G401 (cell line): ENCODE measurements at regions not wholly inside any gene's neighbourhood (a gene's known extent, or its start where the extent isn't known, plus 50 kb on each side); places are given as distances from the start of the nearest gene placed in this dataset.
"Not testable (repeated sequence)": the region's sequence is repeated elsewhere in the genome, so short reads cannot be mapped to it uniquely, and the experiment has no call there.

Experiments
- DNase-seq: peaks from one replicate; pipeline ENCODE4 v3.0.0-alpha.2; 2015; ENCODE audit warnings: low spot score
- in situ Hi-C: cut with HindIII; loops from 2 replicates; pipeline ENCODE4 v1.10.0; 2016; ENCODE audit warnings: low sequenced_read_pairs, mixed read lengths

DNA sequence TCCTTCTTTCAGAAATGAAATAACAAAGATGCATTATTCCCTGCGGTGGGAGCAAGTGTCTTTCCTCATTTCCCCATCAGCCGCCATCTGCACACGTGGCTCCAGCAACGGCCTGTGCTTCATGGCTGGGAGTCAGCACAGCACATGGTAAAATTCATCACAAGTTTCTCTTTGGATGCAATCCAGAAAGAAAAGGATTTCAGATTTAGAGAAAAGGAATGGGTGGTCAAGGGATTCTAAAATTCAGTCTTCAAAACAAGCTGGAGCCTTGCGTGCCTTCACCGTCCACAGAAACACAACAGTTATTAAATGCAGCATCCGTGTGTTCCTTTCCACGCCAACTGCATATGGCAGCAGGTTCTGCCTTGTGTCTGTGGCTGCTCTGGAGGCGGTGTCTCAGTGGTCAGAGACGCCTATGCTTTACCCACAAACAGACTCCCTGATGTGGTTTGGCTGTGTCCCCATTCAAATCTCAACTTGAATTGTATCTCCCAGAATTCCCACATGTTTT is 107.6 kb downstream of the THBS2 start:
- DNase-seq: no peak
- in situ Hi-C loops: no loop called here

- in situ Hi-C loops: no loop called here
- no peak for DNase-seq
Measured at GRCh38 chr6:169145496-169145895, 108.2 kb downstream of the THBS2 start.

GRCh38 chr6:169144356-169144755 is 109.3 kb downstream of the THBS2 start:
- in situ Hi-C loops: no loop called here
- DNase-seq: no peak

DNA sequence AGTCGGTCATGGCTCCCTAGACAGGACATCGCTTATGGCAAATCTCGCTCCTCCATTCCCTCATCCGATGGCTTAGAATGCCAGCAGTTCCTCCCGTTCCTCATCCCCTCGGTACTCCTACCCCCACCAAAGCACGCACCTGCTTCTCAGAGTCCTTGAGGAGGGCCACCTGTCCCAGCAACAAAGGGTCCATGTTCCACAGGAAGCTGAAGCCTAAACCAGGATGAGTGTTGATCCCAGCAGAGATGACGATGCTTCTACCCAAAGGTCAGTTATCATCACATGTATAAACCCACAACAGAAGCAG is 111.2 kb downstream of the THBS2 start:
- in situ Hi-C loops: no loop called here
- no peak for DNase-seq

DNA sequence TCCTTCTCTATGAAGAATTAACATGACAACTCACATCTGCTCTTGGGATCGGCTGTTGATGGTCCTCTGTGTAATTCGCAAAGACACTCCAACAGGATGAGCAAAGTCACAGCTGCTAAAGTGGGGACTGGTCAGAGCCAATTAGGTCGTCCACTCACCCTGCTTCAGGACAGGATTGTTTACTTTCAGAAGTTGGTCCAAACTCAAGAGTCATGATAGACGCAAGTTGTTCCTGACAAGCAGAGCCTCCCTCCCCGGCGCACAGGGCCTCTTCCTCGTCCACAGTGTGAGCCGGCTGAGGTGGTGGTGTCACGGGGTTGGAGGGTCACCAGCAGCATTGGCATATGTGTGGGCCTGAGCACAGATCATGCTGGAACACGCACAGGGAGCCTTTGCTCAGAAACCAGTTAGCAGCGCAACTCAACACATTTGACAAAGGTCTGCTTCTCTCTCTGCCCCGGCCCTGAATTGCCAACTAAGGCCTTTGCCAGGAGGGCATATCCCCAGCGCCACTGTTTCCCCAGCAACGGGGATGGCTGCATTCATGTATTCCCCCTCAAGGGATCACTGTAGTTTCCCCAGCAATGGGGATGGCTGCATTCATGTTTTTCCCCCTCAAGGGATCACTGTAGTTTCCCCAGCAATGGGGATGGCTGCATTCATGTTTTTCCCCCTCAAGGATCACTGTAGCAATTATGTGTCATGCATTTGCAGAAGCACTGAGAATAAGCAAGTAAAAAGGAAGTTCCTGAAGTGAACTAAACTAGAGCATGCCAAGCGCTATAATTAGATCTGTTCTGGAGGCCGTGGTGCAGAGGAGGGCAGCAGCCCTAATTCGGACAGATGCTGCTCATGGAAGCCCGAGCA is 111.7 kb downstream of the THBS2 start:
- DNase-seq: no peak
- in situ Hi-C loops: no loop called here

DNA sequence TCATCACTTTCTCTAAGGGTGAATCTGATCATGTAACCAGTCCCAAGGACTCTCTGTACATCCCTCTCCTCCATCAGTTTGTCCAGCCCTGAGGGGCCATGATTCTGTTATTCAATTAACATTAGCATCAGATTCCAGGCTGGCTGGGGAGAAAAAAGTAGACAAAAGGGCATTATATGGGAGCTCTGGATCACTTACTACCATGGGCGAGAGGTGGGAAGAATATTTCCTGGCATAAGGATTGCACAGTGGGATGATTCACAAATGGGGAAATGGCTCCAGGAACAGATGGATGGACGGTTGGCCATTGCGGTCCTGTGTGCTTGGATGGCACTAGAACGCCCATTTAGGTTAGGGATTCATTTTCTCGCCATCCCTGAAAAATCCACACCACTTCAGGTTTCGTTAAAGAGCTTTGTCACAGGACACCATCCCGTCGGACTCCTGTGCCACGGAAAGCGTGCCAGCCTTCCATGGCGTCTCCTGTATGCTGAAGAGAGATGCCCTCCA is 112.6 kb downstream of the THBS2 start:
- in situ Hi-C loops: no loop called here

DNA sequence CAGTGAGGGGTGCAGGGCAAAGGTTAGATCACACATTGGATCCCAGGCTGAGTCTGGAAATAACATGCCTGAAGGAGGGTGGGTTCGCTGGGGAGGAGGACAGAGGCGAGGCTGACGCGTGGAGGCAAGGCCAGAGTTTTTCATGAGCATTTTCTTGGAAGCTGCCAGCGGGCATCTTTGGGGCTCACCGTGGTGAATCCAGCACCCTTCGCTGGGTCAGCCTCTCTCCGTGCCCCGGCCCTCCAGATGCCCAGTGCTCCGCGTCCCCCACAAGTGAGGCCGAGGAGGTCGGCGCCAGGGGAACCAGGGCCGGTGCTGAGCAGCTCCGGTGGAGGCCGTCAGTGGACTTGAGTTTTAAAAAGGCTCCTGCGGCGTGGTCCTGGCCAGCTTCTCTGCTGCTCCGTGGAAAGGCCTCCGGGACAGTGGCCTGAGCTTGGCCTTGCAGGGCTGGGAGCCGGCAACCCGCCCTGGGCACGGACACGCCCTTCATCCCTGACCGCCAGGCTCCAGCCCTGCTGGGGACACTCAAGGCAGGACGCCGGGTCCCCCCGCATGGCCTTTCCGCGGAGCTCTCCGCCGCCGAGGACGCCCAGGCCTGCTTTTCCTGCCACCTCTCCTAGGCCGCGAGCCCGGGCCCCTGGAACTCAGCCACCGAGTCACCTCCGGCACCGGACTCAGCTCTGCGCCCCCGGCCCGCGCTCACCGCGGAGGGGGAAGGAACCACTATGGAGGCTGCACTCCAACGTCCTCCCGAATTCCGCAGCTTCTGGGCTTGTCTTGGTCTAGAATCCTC is 114.3 kb downstream of the THBS2 start:
- in situ Hi-C loops: no loop called here
- DNase-seq: no peak

More for the DNA sequence above, 112.6 kb downstream of the THBS2 start:
- DNase-seq: no peak

DNA sequence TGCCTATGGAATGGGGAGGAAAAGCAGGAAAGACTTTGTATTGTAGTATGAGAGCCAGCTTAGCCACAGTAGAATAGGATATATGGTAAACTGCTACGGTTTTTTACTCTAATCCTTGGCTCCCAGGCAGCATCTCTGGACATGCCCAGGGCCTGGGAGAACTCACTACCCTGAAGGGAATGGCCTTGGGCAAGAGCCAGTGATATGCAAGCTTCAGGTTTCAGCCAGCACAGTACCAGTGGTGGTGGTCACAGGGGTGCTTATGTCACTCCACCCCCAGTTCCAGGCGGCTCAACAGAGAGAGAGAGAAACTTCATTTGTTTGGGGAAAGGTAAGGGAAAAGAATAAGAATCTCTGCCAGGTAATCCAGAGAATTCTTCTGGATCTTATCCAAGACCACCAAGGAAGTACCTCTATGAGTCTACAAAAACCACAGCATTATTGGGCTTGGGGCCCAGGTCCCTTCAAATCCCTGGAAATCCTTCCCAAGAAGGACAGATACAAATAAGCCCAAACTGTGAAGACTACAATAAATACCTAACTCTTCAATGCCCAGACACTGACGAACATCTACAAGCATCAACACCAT is 121.2 kb downstream of the THBS2 start:
- no peak for DNase-seq

DNA sequence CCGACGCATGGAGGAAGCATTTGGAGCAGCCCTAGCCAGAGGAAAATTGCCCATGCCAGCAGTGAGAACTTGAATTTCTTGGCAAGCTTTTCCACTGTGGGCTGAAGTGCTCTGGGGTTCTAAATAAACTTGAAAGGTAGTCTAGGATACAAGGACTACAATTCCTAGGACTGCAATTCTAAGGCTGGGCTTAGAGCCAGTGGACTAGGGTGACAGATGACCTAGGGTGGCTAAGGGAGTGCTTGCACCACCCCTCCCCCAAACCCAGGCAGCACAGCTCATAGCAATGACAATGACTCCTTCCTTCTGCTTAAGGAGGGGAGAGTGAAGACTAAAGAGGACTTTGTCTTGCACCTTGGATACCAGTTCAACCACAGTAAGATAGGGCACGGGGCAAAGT is 122.3 kb downstream of the THBS2 start:
- DNase-seq: peak; percentile 12
- in situ Hi-C loops: no loop called here

More for the DNA sequence above, 121.2 kb downstream of the THBS2 start:
- in situ Hi-C loops: no loop called here

GRCh38 chr6:169130113-169130512 is 123.5 kb downstream of the THBS2 start:
- in situ Hi-C loops: no loop called here
- DNase-seq: no peak

DNA sequence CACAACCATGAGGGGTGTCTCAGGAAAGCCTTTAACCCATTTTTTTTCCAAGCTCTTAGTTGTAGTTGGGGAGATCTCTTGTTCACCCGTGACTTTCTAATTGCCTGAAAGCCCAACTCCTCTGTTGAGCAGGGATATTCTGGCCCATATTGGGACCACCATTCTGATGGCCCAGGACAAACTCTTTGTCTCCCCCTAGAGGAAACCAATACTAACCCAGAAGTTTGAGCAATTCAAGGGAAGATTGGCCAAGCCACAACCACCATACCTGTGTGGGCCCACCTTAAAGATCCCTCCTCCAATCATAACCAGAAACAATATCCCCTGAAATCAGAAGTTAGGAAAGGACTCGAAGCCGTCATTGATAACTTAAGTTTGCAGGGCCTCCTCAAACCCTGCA is 132.6 kb downstream of the THBS2 start:
- in situ Hi-C loops: no loop called here

DNA sequence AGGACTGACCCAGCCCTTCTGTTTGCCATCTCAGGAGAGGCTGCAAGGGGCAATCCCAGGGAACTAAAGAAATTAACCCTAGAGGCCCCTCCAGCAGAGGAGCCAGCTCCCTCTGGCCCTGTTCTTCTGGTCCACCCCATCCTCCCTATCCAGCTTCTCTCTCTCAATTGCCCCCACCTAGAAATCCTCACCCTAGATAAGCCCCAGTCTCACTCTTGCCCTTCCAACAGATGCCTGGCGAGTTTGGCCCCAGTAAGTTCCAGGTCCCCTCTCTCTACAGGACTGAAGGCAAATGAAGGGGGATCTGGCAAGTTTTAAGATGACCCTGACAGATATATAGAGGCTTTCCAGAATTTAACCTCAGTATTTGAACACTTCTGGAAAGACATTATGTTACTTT is 134.0 kb downstream of the THBS2 start:
- in situ Hi-C loops: no loop called here
- no peak for DNase-seq

More for the DNA sequence above, 132.6 kb downstream of the THBS2 start:
- DNase-seq: no peak

DNA sequence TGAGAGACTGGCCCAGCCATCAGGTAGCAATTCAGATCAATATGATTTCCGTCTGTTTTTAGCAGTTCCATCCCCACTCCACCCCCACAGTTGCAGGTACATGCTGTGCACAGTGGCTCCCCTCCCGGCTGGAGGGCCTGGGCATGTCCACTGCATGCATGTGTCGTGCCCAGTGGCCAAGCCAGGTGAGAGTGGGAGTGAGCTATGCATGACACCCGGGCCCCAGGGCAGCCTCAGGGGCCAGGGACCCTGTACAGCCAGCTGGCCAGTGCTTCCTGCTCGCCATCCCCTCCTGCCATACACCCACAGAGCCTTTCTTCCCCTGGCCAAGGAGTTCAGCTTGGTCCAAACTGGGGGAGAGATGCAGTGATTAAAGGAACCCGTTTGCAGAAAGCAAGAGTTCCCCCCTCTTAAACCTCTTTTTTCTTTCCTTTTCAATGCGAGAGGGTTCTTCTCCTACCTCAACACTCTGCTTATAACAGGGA is 135.3 kb downstream of the THBS2 start:
- no peak for DNase-seq
- in situ Hi-C loops: no loop called here

DNA sequence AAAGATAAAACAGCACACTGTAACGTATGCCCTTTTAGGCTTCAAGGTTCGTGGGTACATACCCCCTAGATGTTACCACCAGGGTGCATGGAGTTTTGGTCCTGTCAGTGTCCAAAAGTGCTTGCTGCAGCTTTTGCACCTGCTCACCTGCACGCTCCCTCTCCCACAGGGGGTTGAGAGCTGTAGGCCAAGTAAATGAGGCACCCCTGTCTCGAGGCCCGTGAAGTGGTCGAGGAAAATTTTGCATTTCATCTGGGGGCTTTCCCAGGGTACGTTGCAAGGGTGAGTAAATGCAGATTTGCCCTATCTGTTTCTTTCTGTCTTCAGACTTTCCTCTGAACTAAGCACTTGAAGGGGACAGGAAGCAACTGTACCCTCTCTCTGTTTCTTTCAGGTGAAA is 136.0 kb downstream of the THBS2 start:
- no peak for DNase-seq
- in situ Hi-C loops: no loop called here

DNA sequence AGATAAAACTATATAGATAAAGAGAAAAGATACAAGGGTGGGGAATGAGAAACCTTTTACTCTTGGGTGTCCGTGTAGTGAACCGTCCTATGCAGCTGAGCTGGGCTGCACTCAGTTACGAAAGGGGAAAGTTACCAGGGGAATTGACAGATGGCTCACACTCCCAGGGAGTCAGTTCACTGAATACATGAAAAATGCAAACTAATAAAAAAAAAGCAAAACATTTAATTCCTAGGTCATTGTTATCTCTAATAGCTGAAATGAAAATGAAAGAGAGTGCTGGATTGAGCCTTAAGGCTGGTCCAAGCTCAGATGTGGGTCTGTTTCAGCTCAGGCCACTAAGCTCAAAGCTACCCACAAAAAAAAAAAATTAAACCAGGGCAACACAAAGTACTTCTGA is 138.0 kb downstream of the THBS2 start:
- DNase-seq: no peak
- in situ Hi-C loops: no loop called here

DNA sequence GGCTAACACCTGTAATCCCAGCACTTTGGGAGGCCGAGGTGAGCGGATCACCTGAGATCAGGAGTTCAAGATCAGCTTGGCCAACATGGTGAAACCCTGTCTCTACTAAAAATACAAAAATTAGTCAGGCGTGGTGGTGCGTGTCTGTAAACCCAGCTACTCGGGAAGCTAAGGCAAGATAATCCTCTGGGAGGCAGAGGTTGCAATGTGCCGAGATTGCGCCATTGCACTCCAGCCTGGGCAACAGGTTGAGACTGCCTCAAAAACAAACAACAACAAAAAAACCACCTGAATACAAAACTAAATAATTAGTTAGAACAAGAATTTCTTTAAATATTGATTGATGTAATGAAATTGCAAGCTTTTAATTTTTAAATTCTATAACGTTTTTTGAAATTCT is 139.0 kb downstream of the THBS2 start:
- in situ Hi-C loops, DNase-seq: not testable (repeated sequence)

- no peak for DNase-seq
- in situ Hi-C loops: no loop called here
Measured at GRCh38 chr6:169112483-169113320, 140.9 kb downstream of the THBS2 start.

- DNase-seq: no peak
- in situ Hi-C loops: no loop called here
Measured at GRCh38 chr6:169111203-169111602, 142.4 kb downstream of the THBS2 start.
